HG02884 (cell line): ENCODE measurements at regions not wholly inside any gene's neighbourhood (a gene's known extent, or its start where the extent isn't known, plus 50 kb on each side); places are given as distances from the start of the nearest gene placed in this dataset.
"Not testable (repeated sequence)": the region's sequence is repeated elsewhere in the genome, so short reads cannot be mapped to it uniquely, and the experiment has no call there.

ENCODE experiments used
- ATAC-seq: cut with Tn5 transposase; IDR thresholded peaks from one replicate; pipeline ENCODE4 v1.9.1; 2021; ENCODE audit warnings: mild to moderate bottlenecking, moderate library complexity; ENCODE audit not compliant: unreplicated experiment

- peak; percentile 71 for ATAC-seq
Measured at GRCh38 chr7:126016722-126017121, 1087.1 kb upstream of the POT1 start.

GRCh38 chr7:126005064-126005463 is 1075.4 kb upstream of the POT1 start:
- ATAC-seq, result no peak

GRCh38 chr7:126001349-126001748 is 1071.7 kb upstream of the POT1 start:
- ATAC-seq, result no peak

- ATAC-seq, result no peak
Measured at GRCh38 chr7:125984795-125985194, 1055.2 kb upstream of the POT1 start.

GRCh38 chr7:125971656-125972055 is 1042.0 kb upstream of the POT1 start:
- ATAC-seq, result no peak

- ATAC-seq, result peak; percentile 90
Measured at GRCh38 chr7:125966278-125967048, 1036.8 kb upstream of the POT1 start.

GRCh38 chr7:125934955-125935354 is 1005.3 kb upstream of the POT1 start:
- no peak for ATAC-seq

- no peak for ATAC-seq
Measured at GRCh38 chr7:125934539-125934938, 1004.9 kb upstream of the POT1 start.

GRCh38 chr7:125930848-125931247 is 1001.2 kb upstream of the POT1 start:
- ATAC-seq, result no peak

GRCh38 chr7:125927556-125927955 is 997.9 kb upstream of the POT1 start:
- ATAC-seq, result no peak

- ATAC-seq, result no peak
Measured at GRCh38 chr7:125926621-125927020, 997.0 kb upstream of the POT1 start.

GRCh38 chr7:125924037-125924436 is 994.4 kb upstream of the POT1 start:
- ATAC-seq, result no peak

GRCh38 chr7:125915381-125915948 is 985.8 kb upstream of the POT1 start:
- ATAC-seq, result not testable (repeated sequence)

- ATAC-seq, result no peak
Measured at GRCh38 chr7:125908711-125909110, 979.1 kb upstream of the POT1 start.

- ATAC-seq, result no peak
Measured at GRCh38 chr7:125899577-125899976, 970.0 kb upstream of the POT1 start.

GRCh38 chr7:125892434-125892833 is 962.8 kb upstream of the POT1 start:
- ATAC-seq, result no peak

- no peak for ATAC-seq
Measured at GRCh38 chr7:125878988-125879387, 949.4 kb upstream of the POT1 start.

- ATAC-seq, result no peak
Measured at GRCh38 chr7:125878235-125878956, 948.8 kb upstream of the POT1 start.

- ATAC-seq, result no peak
Measured at GRCh38 chr7:125877246-125877645, 947.6 kb upstream of the POT1 start.

- no peak for ATAC-seq
Measured at GRCh38 chr7:125876431-125876830, 946.8 kb upstream of the POT1 start.

GRCh38 chr7:125871431-125871830 is 941.8 kb upstream of the POT1 start:
- ATAC-seq, result no peak

GRCh38 chr7:125857606-125858005 is 928.0 kb upstream of the POT1 start:
- ATAC-seq, result no peak
